ENCODE measurements at regions not wholly inside any gene's neighbourhood (a gene's known extent, or its start where the extent isn't known, plus 50 kb on each side); places are given as distances from the start of the nearest gene placed in this dataset.

DNA sequence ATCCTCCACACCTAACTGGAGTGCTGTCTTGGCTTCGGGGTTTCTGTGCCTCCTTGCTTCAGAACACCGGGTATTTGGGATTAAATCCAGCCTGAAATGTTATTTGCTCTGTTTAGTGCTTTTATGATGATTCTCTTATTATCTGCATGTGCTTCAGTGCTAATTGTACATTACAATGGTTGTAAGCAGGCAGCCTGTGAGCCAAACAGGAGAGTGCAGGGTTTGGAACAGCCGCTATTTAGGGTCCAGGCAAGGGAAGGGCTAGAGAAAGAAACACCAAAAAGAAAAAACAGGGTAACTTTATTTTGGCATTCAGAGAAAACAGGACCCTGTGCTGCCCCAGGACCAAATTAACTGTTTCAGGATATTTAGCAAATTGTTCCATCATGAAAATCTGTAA lies 72.7 kb downstream of the RCN1 start:
- TF ChIP-seq, protein P1, sequence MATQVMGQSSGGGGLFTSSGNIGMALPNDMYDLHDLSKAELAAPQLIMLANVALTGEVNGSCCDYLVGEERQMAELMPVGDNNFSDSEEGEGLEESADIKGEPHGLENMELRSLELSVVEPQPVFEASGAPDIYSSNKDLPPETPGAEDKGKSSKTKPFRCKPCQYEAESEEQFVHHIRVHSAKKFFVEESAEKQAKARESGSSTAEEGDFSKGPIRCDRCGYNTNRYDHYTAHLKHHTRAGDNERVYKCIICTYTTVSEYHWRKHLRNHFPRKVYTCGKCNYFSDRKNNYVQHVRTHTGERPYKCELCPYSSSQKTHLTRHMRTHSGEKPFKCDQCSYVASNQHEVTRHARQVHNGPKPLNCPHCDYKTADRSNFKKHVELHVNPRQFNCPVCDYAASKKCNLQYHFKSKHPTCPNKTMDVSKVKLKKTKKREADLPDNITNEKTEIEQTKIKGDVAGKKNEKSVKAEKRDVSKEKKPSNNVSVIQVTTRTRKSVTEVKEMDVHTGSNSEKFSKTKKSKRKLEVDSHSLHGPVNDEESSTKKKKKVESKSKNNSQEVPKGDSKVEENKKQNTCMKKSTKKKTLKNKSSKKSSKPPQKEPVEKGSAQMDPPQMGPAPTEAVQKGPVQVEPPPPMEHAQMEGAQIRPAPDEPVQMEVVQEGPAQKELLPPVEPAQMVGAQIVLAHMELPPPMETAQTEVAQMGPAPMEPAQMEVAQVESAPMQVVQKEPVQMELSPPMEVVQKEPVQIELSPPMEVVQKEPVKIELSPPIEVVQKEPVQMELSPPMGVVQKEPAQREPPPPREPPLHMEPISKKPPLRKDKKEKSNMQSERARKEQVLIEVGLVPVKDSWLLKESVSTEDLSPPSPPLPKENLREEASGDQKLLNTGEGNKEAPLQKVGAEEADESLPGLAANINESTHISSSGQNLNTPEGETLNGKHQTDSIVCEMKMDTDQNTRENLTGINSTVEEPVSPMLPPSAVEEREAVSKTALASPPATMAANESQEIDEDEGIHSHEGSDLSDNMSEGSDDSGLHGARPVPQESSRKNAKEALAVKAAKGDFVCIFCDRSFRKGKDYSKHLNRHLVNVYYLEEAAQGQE (IDR thresholded peaks at IDR 0.05), result no peak
- TF ChIP-seq YY1 (IDR thresholded peaks at IDR 0.05), result no peak

All from liver (tissue), 1 donor.